ENCODE measurements at regions not wholly inside any gene's neighbourhood (a gene's known extent, or its start where the extent isn't known, plus 50 kb on each side); places are given as distances from the start of the nearest gene placed in this dataset.

- Histone ChIP-seq H3K27me3 (ENCODE audit: control insufficient read depth, insufficient read depth, low read length) (no peaks in the 10 kb centered on the region), H3K27ac (no peak overlapping the region), H3K4me2 (ENCODE audit: low read length) (no peak overlapping the region), H3K79me2 (no peaks in the 10 kb centered on the region), H3K36me3 (ENCODE audit: control insufficient read depth, insufficient read depth, low read length) (no peaks in the 10 kb centered on the region), H2AFZ (no peak overlapping the region), H3K4me3 (ENCODE audit: low read depth, low read length) (no peak overlapping the region), H3K4me1 (peaks cover 31% of the 10 kb centered on the region), H3K9ac (no peak overlapping the region), H3K9me3 (ENCODE audit: control insufficient read depth, low read length) (no peaks in the 10 kb centered on the region)
- TF ChIP-seq CTCF (IDR thresholded peaks at IDR 0.05) = no peak
These were observed 163.2 kb upstream of the NCK2 start for GRCh38 chr2:105581555-105581944.

- no peaks in the 10 kb centered on the region for H3K27me3 ChIP-seq (ENCODE audit: control insufficient read depth, insufficient read depth, low read length)
- H3K27ac ChIP-seq = no peak overlapping the region
These were observed 163.7 kb upstream of the NCK2 start for GRCh38 chr2:105580870-105581554.

GRCh38 chr2:105580216-105580615 lies 164.5 kb upstream of the NCK2 start:
- Histone ChIP-seq H3K4me1 (peaks cover 31% of the 10 kb centered on the region), H3K9me3 (ENCODE audit: control insufficient read depth, low read length) (no peaks in the 10 kb centered on the region), H3K4me3 (ENCODE audit: low read depth, low read length) (no peak overlapping the region), H3K36me3 (ENCODE audit: control insufficient read depth, insufficient read depth, low read length) (no peaks in the 10 kb centered on the region), H3K27me3 (ENCODE audit: control insufficient read depth, insufficient read depth, low read length) (no peaks in the 10 kb centered on the region), H3K79me2 (no peaks in the 10 kb centered on the region), H3K27ac (no peak overlapping the region), H2AFZ (no peak overlapping the region), H3K4me2 (ENCODE audit: low read length) (no peak overlapping the region), H3K9ac (no peak overlapping the region)
- no peak for TF ChIP-seq CTCF (IDR thresholded peaks at IDR 0.05)

More at GRCh38 chr2:105580870-105581554, 163.7 kb upstream of the NCK2 start:
- no peak overlapping the region for H3K9ac ChIP-seq
- no peaks in the 10 kb centered on the region for H3K36me3 ChIP-seq (ENCODE audit: control insufficient read depth, insufficient read depth, low read length)
- no peak overlapping the region for H3K4me3 ChIP-seq (ENCODE audit: low read depth, low read length)
- H3K79me2 ChIP-seq = no peaks in the 10 kb centered on the region
- H3K9me3 ChIP-seq (ENCODE audit: control insufficient read depth, low read length) = no peaks in the 10 kb centered on the region
- H3K4me1 ChIP-seq = peaks cover 31% of the 10 kb centered on the region
- H3K4me2 ChIP-seq (ENCODE audit: low read length) = no peak overlapping the region
- H2AFZ ChIP-seq = no peak overlapping the region
- TF ChIP-seq CTCF (IDR thresholded peaks at IDR 0.05) = no peak

- Histone ChIP-seq H3K9ac (no peak overlapping the region), H3K27me3 (ENCODE audit: control insufficient read depth, insufficient read depth, low read length) (no peaks in the 10 kb centered on the region), H3K79me2 (no peaks in the 10 kb centered on the region), H3K36me3 (ENCODE audit: control insufficient read depth, insufficient read depth, low read length) (no peaks in the 10 kb centered on the region), H3K27ac (no peak overlapping the region), H3K4me3 (ENCODE audit: low read depth, low read length) (no peak overlapping the region), H3K4me2 (ENCODE audit: low read length) (no peak overlapping the region), H3K9me3 (ENCODE audit: control insufficient read depth, low read length) (no peaks in the 10 kb centered on the region), H2AFZ (no peak overlapping the region), H3K4me1 (peaks cover 14% of the 10 kb centered on the region)
- TF ChIP-seq CTCF (IDR thresholded peaks at IDR 0.05) = no peak
These were observed 166.5 kb upstream of the NCK2 start for GRCh38 chr2:105578166-105578565.

GRCh38 chr2:105577762-105578161 lies 166.9 kb upstream of the NCK2 start:
- TF ChIP-seq CTCF (IDR thresholded peaks at IDR 0.05) = no peak
- no peak overlapping the region for H3K9ac ChIP-seq
- no peak overlapping the region for H3K27ac ChIP-seq
- H3K36me3 ChIP-seq (ENCODE audit: control insufficient read depth, insufficient read depth, low read length) = no peaks in the 10 kb centered on the region
- H2AFZ ChIP-seq = no peak overlapping the region
- no peak overlapping the region for H3K4me3 ChIP-seq (ENCODE audit: low read depth, low read length)
- H3K4me1 ChIP-seq = peaks cover 10% of the 10 kb centered on the region
- no peaks in the 10 kb centered on the region for H3K79me2 ChIP-seq
- no peak overlapping the region for H3K4me2 ChIP-seq (ENCODE audit: low read length)
- H3K27me3 ChIP-seq (ENCODE audit: control insufficient read depth, insufficient read depth, low read length) = no peaks in the 10 kb centered on the region
- H3K9me3 ChIP-seq (ENCODE audit: control insufficient read depth, low read length) = no peaks in the 10 kb centered on the region
